ENCODE measurements at regions not wholly inside any gene's neighbourhood (a gene's known extent, or its start where the extent isn't known, plus 50 kb on each side); places are given as distances from the start of the nearest gene placed in this dataset.

DNA sequence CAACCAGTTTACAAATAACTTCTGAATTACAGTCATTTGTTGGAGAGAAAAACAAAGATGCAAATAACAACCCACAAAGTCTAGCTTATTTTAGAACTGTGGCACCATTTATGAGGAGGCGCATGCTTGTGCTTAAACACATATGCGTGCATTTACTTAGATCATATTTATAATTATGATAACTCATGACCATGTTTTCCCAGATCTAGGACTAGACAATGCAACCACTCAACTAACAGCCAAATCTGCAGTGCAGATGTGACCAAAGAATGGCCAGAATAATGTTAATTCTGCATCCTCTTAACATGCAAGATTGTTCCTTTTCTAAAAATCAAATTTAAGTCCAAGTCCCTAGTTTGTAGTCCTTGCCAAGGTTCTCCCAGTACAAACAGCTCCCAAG, 167.3 kb upstream of the FST start:
- TF ChIP-seq CTCF (conservative IDR thresholded peaks at IDR 0.05; ENCODE audit: low read depth, low read length), result no peak
- no peak for TF ChIP-seq EZH2 (IDR thresholded peaks at IDR 0.05; ENCODE audit: borderline replicate concordance, low read depth, low read length, poor library complexity, severe bottlenecking)
